ENCODE measurements at regions not wholly inside any gene's neighbourhood (a gene's known extent, or its start where the extent isn't known, plus 50 kb on each side); places are given as distances from the start of the nearest gene placed in this dataset.
"Not testable (repeated sequence)": the region's sequence is repeated elsewhere in the genome, so short reads cannot be mapped to it uniquely, and the experiment has no call there.

GRCh38 chrY:7325531-7325930 lies 414.0 kb upstream of the AMELY start:
- H3K27me3 ChIP-seq (ENCODE audit: control insufficient read depth, insufficient read depth, low read length), result no peaks in the 10 kb centered on the region
- no peak overlapping the region for H3K4me3 ChIP-seq (ENCODE audit: low read depth, low read length)
- H3K9me3 ChIP-seq (ENCODE audit: control insufficient read depth, low read length), result no peaks in the 10 kb centered on the region
- no peak overlapping the region for H3K9ac ChIP-seq
- no peak for TF ChIP-seq CTCF (IDR thresholded peaks at IDR 0.05)
- H2AFZ ChIP-seq, result no peak overlapping the region
- no peak overlapping the region for H3K27ac ChIP-seq
- no peaks in the 10 kb centered on the region for H3K79me2 ChIP-seq
- no peaks in the 10 kb centered on the region for H3K4me1 ChIP-seq
- no peak overlapping the region for H3K4me2 ChIP-seq (ENCODE audit: low read length)
- no peaks in the 10 kb centered on the region for H3K36me3 ChIP-seq (ENCODE audit: control insufficient read depth, insufficient read depth, low read length)

GRCh38 chrY:7320751-7321150 lies 409.2 kb upstream of the AMELY start:
- H3K36me3 ChIP-seq (ENCODE audit: control insufficient read depth, insufficient read depth, low read length), result no peaks in the 10 kb centered on the region
- no peaks in the 10 kb centered on the region for H3K79me2 ChIP-seq
- no peaks in the 10 kb centered on the region for H3K27me3 ChIP-seq (ENCODE audit: control insufficient read depth, insufficient read depth, low read length)
- no peaks in the 10 kb centered on the region for H3K4me1 ChIP-seq
- H3K9me3 ChIP-seq (ENCODE audit: control insufficient read depth, low read length), result no peaks in the 10 kb centered on the region
- no peak for TF ChIP-seq CTCF (IDR thresholded peaks at IDR 0.05)
- no peak overlapping the region for H3K27ac ChIP-seq
- H3K9ac ChIP-seq, result no peak overlapping the region
- no peak overlapping the region for H2AFZ ChIP-seq
- H3K4me3 ChIP-seq (ENCODE audit: low read depth, low read length), result no peak overlapping the region
- H3K4me2 ChIP-seq (ENCODE audit: low read length), result no peak overlapping the region

GRCh38 chrY:7320171-7320570 lies 408.6 kb upstream of the AMELY start:
- H2AFZ ChIP-seq; H3K4me3 ChIP-seq (ENCODE audit: low read depth, low read length); H3K4me2 ChIP-seq (ENCODE audit: low read length); H3K36me3 ChIP-seq (ENCODE audit: control insufficient read depth, insufficient read depth, low read length); H3K27ac ChIP-seq; H3K9me3 ChIP-seq (ENCODE audit: control insufficient read depth, low read length); H3K79me2 ChIP-seq; H3K27me3 ChIP-seq (ENCODE audit: control insufficient read depth, insufficient read depth, low read length); H3K9ac ChIP-seq; H3K4me1 ChIP-seq: not testable (repeated sequence)

- Histone ChIP-seq H3K79me2 (no peaks in the 10 kb centered on the region), H2AFZ (no peak overlapping the region)
These were observed 406.6 kb upstream of the AMELY start for GRCh38 chrY:7318122-7318521.

GRCh38 chrY:7317571-7317970 lies 406.0 kb upstream of the AMELY start:
- Histone ChIP-seq H3K9ac (no peak overlapping the region), H3K4me1 (no peaks in the 10 kb centered on the region), H3K27ac (no peak overlapping the region), H3K79me2 (no peaks in the 10 kb centered on the region), H2AFZ (no peak overlapping the region), H3K4me2 (ENCODE audit: low read length) (no peak overlapping the region), H3K4me3 (ENCODE audit: low read depth, low read length) (no peak overlapping the region), H3K9me3 (ENCODE audit: control insufficient read depth, low read length) (no peaks in the 10 kb centered on the region), H3K36me3 (ENCODE audit: control insufficient read depth, insufficient read depth, low read length) (no peaks in the 10 kb centered on the region), H3K27me3 (ENCODE audit: control insufficient read depth, insufficient read depth, low read length) (no peaks in the 10 kb centered on the region)
- no peak for TF ChIP-seq CTCF (IDR thresholded peaks at IDR 0.05)

More at GRCh38 chrY:7318122-7318521, 406.6 kb upstream of the AMELY start:
- Histone ChIP-seq H3K36me3 (ENCODE audit: control insufficient read depth, insufficient read depth, low read length) (no peaks in the 10 kb centered on the region), H3K9me3 (ENCODE audit: control insufficient read depth, low read length) (no peaks in the 10 kb centered on the region), H3K4me1 (no peaks in the 10 kb centered on the region), H3K27me3 (ENCODE audit: control insufficient read depth, insufficient read depth, low read length) (no peaks in the 10 kb centered on the region), H3K4me3 (ENCODE audit: low read depth, low read length) (no peak overlapping the region), H3K4me2 (ENCODE audit: low read length) (no peak overlapping the region), H3K27ac (no peak overlapping the region), H3K9ac (no peak overlapping the region)
- no peak for TF ChIP-seq CTCF (IDR thresholded peaks at IDR 0.05)
